Caco-2 (cell line): ENCODE measurements at regions not wholly inside any gene's neighbourhood (a gene's known extent, or its start where the extent isn't known, plus 50 kb on each side); places are given as distances from the start of the nearest gene placed in this dataset.

ENCODE experiments used
- BruUV-seq: library from RNA; stranded (reverse); fragments of 400-500 nt; replicated peaks from 2 replicates; lab custom pipeline; 2021; lab: Mats Ljungman, UMichigan
- CTCF ChIA-PET: fragments of 300-600 bp; sonication (Branson Sonifier 250); formaldehyde crosslinking; loops from one replicate; lab custom pipeline; 2022; ENCODE audit warnings: antibody characterized with exemption; lab: Charles Lee
- POLR2A ChIA-PET: fragments of 300-600 bp; sonication (Branson Sonifier 250); formaldehyde crosslinking; loops from one replicate; lab custom pipeline; 2022; ENCODE audit warnings: antibody characterized with exemption; lab: Charles Lee
- DNase-seq, 2 experiments: peaks; one replicate each; pipeline versions ENCODE4 v3.0.0 to v3.0.0-alpha.2; 2020 to 2022
- H3K27me3 ChIP-seq: replicated peaks from 2 replicates; pipeline ENCODE4 v1.6.0; 2011; ENCODE audit warnings: low read length; ENCODE audit not compliant: control insufficient read depth, insufficient read depth
- H3K36me3 ChIP-seq: 2 replicates; pipeline ENCODE4 v1.5.1; 2011; ENCODE audit warnings: low read length; ENCODE audit not compliant: control insufficient read depth, insufficient read depth
- H3K4me1 ChIP-seq: fragments of 250-450 bp; sonication (Bioruptor Pico); 2 replicates; pipeline ENCODE4 v1.5.1; 2020; ENCODE audit warnings: mild to moderate bottlenecking
- H3K4me3 ChIP-seq: 2 replicates; pipeline ENCODE4 v1.5.1; 2011; ENCODE audit warnings: low read depth, mild to moderate bottlenecking, control low read depth, low read length
- H3K9me3 ChIP-seq: fragments of 250-450 bp; sonication (Bioruptor Pico); 2 replicates; pipeline ENCODE4 v1.5.1; 2020; ENCODE audit warnings: mild to moderate bottlenecking, moderate library complexity
- H3K27ac Mint-ChIP-seq: one replicate; pipeline ENCODE4 v1.8.0; 2022; ENCODE audit warnings: mixed read lengths; ENCODE audit not compliant: unreplicated experiment
- H3K27me3 Mint-ChIP-seq: one replicate; pipeline ENCODE4 v1.8.0; 2022; ENCODE audit warnings: mixed read lengths; ENCODE audit not compliant: insufficient read depth, unreplicated experiment
- H3K36me3 Mint-ChIP-seq: one replicate; pipeline ENCODE4 v1.8.0; 2022; ENCODE audit warnings: mild to moderate bottlenecking, mixed read lengths; ENCODE audit not compliant: insufficient read depth, unreplicated experiment
- H3K4me1 Mint-ChIP-seq: one replicate; pipeline ENCODE4 v1.8.0; 2022; ENCODE audit warnings: low read depth, mixed read lengths; ENCODE audit not compliant: unreplicated experiment
- H3K4me3 Mint-ChIP-seq: one replicate; pipeline ENCODE4 v1.8.0; 2022; ENCODE audit warnings: mild to moderate bottlenecking, moderate library complexity, mixed read lengths; ENCODE audit not compliant: unreplicated experiment
- H3K9me3 Mint-ChIP-seq: one replicate; pipeline ENCODE4 v1.8.0; 2022; ENCODE audit warnings: mixed read lengths; ENCODE audit not compliant: unreplicated experiment
- CTCF ChIP-seq, 2 experiments: fragments of 200-600 bp in 1 of 2; IDR thresholded peaks; 1 replicate in 1 of 2; 2 replicates in 1 of 2; pipeline versions ENCODE4 v1.5.1 to v1.8.0; 2011 to 2022; ENCODE audit warnings: antibody characterized with exemption in 1 of 2, control low read depth in 1 of 2, inconsistent platforms in 1 of 2, low read depth in 1 of 2, low read length in 1 of 2, mild to moderate bottlenecking in 1 of 2, moderate library complexity in 1 of 2; ENCODE audit not compliant: insufficient read depth in 1 of 2, severe bottlenecking in 1 of 2, unreplicated experiment in 1 of 2
- intact Hi-C: fragments of 100-400 bp; cut with micrococcal nuclease; formaldehyde crosslinking; loops from one replicate; pipeline ENCODE4 v1.10.0; 2022; ENCODE audit not compliant: unreplicated experiment

GRCh38 chr15:95497634-95498033 is 832.9 kb upstream of the NR2F2 start:
- no peak overlapping the region for H3K27ac Mint-ChIP-seq
- Histone ChIP-seq H3K9me3 (no peaks in the 10 kb centered on the region), H3K4me1 (peaks cover 3% of the 10 kb centered on the region), H3K36me3 (no peaks in the 10 kb centered on the region), H3K27me3 (no peaks in the 10 kb centered on the region), H3K4me3 (no peak overlapping the region)
- BruUV-seq: no TSS peak
- H3K36me3 Mint-ChIP-seq: no peaks in the 10 kb centered on the region
- CTCF ChIA-PET: no interaction called here
- no peaks in the 10 kb centered on the region for H3K9me3 Mint-ChIP-seq
- TF ChIP-seq CTCF (IDR thresholded peaks at IDR 0.05; ENCODE audit: insufficient read depth in 1 of 2, low read depth in 1 of 2, low read length in 1 of 2, severe bottlenecking in 1 of 2, unreplicated experiment in 1 of 2): no peak
- peaks cover 7% of the 10 kb centered on the region for H3K4me1 Mint-ChIP-seq
- no peaks in the 10 kb centered on the region for H3K27me3 Mint-ChIP-seq
- POLR2A ChIA-PET: no interaction called here
- intact Hi-C loops: no loop called here
- no peak for DNase-seq
- H3K4me3 Mint-ChIP-seq: no peak overlapping the region

GRCh38 chr15:95498961-95499360 is 831.5 kb upstream of the NR2F2 start:
- Mint-ChIP-seq H3K4me1 (no peaks in the 10 kb centered on the region), H3K4me3 (no peak overlapping the region), H3K27ac (no peak overlapping the region), H3K36me3 (no peaks in the 10 kb centered on the region), H3K27me3 (no peaks in the 10 kb centered on the region), H3K9me3 (no peaks in the 10 kb centered on the region)
- Histone ChIP-seq H3K4me1 (no peaks in the 10 kb centered on the region), H3K9me3 (no peaks in the 10 kb centered on the region), H3K36me3 (no peaks in the 10 kb centered on the region), H3K27me3 (no peaks in the 10 kb centered on the region), H3K4me3 (no peak overlapping the region)
- ChIA-PET POLR2A (no interaction called here), CTCF (no interaction called here)
- no peak for TF ChIP-seq CTCF (IDR thresholded peaks at IDR 0.05; ENCODE audit: insufficient read depth in 1 of 2, low read depth in 1 of 2, low read length in 1 of 2, severe bottlenecking in 1 of 2, unreplicated experiment in 1 of 2)
- BruUV-seq: no TSS peak
- intact Hi-C loops: no loop called here
- DNase-seq: no peak

GRCh38 chr15:95499397-95499796 is 831.1 kb upstream of the NR2F2 start:
- intact Hi-C loops: no loop called here
- Mint-ChIP-seq H3K4me3 (no peak overlapping the region), H3K27me3 (no peaks in the 10 kb centered on the region), H3K9me3 (no peaks in the 10 kb centered on the region), H3K27ac (no peak overlapping the region), H3K4me1 (no peaks in the 10 kb centered on the region), H3K36me3 (no peaks in the 10 kb centered on the region)
- Histone ChIP-seq H3K9me3 (no peaks in the 10 kb centered on the region), H3K4me1 (no peaks in the 10 kb centered on the region), H3K36me3 (no peaks in the 10 kb centered on the region), H3K27me3 (no peaks in the 10 kb centered on the region), H3K4me3 (no peak overlapping the region)
- CTCF ChIA-PET: no interaction called here
- TF ChIP-seq CTCF (IDR thresholded peaks at IDR 0.05; ENCODE audit: insufficient read depth in 1 of 2, low read depth in 1 of 2, low read length in 1 of 2, severe bottlenecking in 1 of 2, unreplicated experiment in 1 of 2): no peak
- no peak for DNase-seq
- POLR2A ChIA-PET: no interaction called here
- BruUV-seq: no TSS peak
